Endothelial cell of umbilical vein (primary cell): ENCODE measurements at regions not wholly inside any gene's neighbourhood (a gene's known extent, or its start where the extent isn't known, plus 50 kb on each side); places are given as distances from the start of the nearest gene placed in this dataset.

Experiments
- EZH2 ChIP-seq: IDR thresholded peaks from 2 replicates; pipeline ENCODE4 v1.6.1; 2012; ENCODE audit warnings: borderline replicate concordance, low read depth, mild to moderate bottlenecking, moderate library complexity, low read length, inconsistent platforms; ENCODE audit not compliant: severe bottlenecking
- JUN ChIP-seq: IDR thresholded peaks from 2 replicates; pipeline ENCODE4 v1.6.1; 2011; ENCODE audit warnings: borderline replicate concordance, low read depth; ENCODE audit not compliant: insufficient read length, insufficient read depth

DNA sequence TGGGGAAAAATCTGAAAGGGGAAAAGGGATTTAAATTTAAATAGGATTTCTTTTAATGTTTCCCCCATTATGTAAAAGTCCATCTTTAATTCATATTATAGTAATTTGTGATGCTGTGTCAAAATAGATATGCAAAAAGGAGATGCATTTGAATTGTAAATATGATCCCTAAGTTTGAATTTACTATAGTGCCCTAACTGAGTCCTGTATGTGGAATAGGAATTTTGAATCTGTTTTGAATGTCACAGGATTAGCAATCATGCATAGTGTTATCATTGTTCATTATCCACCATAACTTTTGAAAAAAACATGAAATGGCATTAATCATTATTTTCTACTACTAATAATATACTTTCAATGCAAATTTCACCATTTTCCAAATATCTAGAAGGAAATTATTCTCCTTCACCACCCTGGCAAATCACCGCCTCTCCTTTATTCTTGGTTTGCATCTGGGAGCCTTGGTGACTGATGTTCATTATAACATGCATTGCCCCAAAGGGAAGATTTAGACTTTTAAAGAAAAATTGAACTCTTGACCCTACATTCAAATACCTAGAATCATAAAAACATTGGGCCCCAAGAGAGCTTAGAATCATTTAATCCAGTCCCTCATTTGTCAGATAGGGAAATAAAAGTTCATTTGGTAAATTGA, 341.5 kb upstream of the TMPO start:
- TF ChIP-seq JUN (no peak), EZH2 (no peak)
